HEK293T (cell line): ENCODE measurements at regions not wholly inside any gene's neighbourhood (a gene's known extent, or its start where the extent isn't known, plus 50 kb on each side); places are given as distances from the start of the nearest gene placed in this dataset.

Experiments
- CTCF ChIA-PET: fragments of 350-600 bp; formaldehyde crosslinking; extraction: SDS; loops from one replicate; lab custom pipeline; 2021; ENCODE audit warnings: antibody characterized with exemption, inconsistent platforms; lab: Yijun Ruan, JAX
- POLR2A ChIA-PET: fragments of 350-600 bp; formaldehyde crosslinking; extraction: SDS; loops from one replicate; lab custom pipeline; 2020; ENCODE audit warnings: antibody characterized with exemption, inconsistent platforms; lab: Yijun Ruan, JAX
- DNase-seq: peaks from one replicate; pipeline ENCODE4 v3.0.0; 2012; ENCODE audit warnings: mixed read lengths; ENCODE audit errors: extremely low spot score
- ARNT ChIP-seq: fragments of 450-650 bp; IDR thresholded peaks from 2 replicates; pipeline ENCODE4 v1.6.1; 2017; ENCODE audit warnings: mild to moderate bottlenecking
- BHLHE40 ChIP-seq: fragments of 450-650 bp; IDR thresholded peaks from 2 replicates; pipeline ENCODE4 v1.6.1; 2016; ENCODE audit warnings: mild to moderate bottlenecking, moderate library complexity, borderline replicate concordance
- CTBP1 ChIP-seq: fragments of 450-650 bp; IDR thresholded peaks from 2 replicates; pipeline ENCODE4 v1.6.1; 2016; ENCODE audit warnings: borderline replicate concordance
- ELF4 ChIP-seq: fragments of 450-650 bp; IDR thresholded peaks from 2 replicates; pipeline ENCODE4 v1.6.1; 2017; ENCODE audit warnings: antibody characterized with exemption
- FOXA1 ChIP-seq: fragments of 450-650 bp; IDR thresholded peaks from 2 replicates; pipeline ENCODE4 v1.6.1; 2016; ENCODE audit warnings: mild to moderate bottlenecking
- FOXK2 ChIP-seq: fragments of 450-650 bp; IDR thresholded peaks from 2 replicates; pipeline ENCODE4 v1.6.1; 2016; ENCODE audit warnings: mild to moderate bottlenecking
- FOXM1 ChIP-seq: fragments of 450-650 bp; IDR thresholded peaks from 2 replicates; pipeline ENCODE4 v1.6.1; 2017; ENCODE audit warnings: mild to moderate bottlenecking, borderline replicate concordance
- HDGF ChIP-seq: fragments of 450-650 bp; IDR thresholded peaks from 2 replicates; pipeline ENCODE4 v1.6.1; 2017; ENCODE audit warnings: antibody characterized with exemption, borderline replicate concordance
- L3MBTL2 ChIP-seq: fragments of 450-650 bp; conservative IDR thresholded peaks from 2 replicates; pipeline ENCODE4 v1.6.1; 2016; ENCODE audit warnings: mild to moderate bottlenecking
- LEF1 ChIP-seq: fragments of 450-650 bp; IDR thresholded peaks from 2 replicates; pipeline ENCODE4 v1.6.1; 2017; ENCODE audit warnings: mild to moderate bottlenecking, borderline replicate concordance
- NFRKB ChIP-seq: fragments of 450-650 bp; IDR thresholded peaks from 2 replicates; pipeline ENCODE4 v1.6.1; 2016; ENCODE audit warnings: mild to moderate bottlenecking, moderate library complexity
- PKNOX1 ChIP-seq: fragments of 450-650 bp; IDR thresholded peaks from 2 replicates; pipeline ENCODE4 v1.6.1; 2016
- SP1 ChIP-seq: fragments of 450-650 bp; IDR thresholded peaks from 2 replicates; pipeline ENCODE4 v1.6.1; 2017
- SUZ12 ChIP-seq: fragments of 450-650 bp; IDR thresholded peaks from 2 replicates; pipeline ENCODE4 v1.6.1; 2016; ENCODE audit warnings: mild to moderate bottlenecking
- TARDBP ChIP-seq: fragments of 450-650 bp; IDR thresholded peaks from 2 replicates; pipeline ENCODE4 v1.6.1; 2016
- ZNF384 ChIP-seq: fragments of 450-650 bp; IDR thresholded peaks from 2 replicates; pipeline ENCODE4 v1.6.1; 2016

DNA sequence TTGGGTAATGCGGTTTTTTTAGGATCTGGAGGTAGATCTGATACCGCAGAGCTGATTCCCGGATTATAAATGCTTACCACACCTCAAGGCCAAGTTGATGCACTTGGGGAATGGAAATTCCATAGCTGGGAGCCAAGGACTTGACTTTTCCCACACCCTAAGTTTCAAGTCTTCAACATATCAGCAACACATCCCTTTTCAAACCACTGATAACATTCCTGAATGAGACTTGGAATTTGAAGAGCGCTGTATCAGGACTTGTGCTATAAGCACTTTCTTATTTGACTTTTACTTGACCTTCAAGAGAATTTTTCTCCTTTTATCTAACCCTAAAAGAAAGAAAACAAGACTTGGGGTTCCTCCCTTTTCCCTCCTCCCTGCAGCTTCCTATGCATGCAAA, 90.6 kb upstream of the NAA20 start:
- CTCF ChIA-PET = no interaction called here
- POLR2A ChIA-PET = no interaction called here
- DNase-seq = no peak
- TF ChIP-seq TARDBP (no peak), ARNT (no peak), FOXA1 (no peak), PKNOX1 (no peak), HDGF (no peak), SUZ12 (no peak), BHLHE40 (no peak), ELF4 (no peak), LEF1 (no peak), CTBP1 (no peak), FOXK2 (no peak), FOXM1 (no peak), SP1 (no peak), ZNF384 (no peak), L3MBTL2 (no peak), NFRKB (no peak)

- CTCF ChIA-PET = no interaction called here
- POLR2A ChIA-PET = no interaction called here
- no peak for DNase-seq
- TF ChIP-seq NFRKB (no peak), FOXM1 (no peak), ARNT (no peak), CTBP1 (no peak), TARDBP (no peak), FOXK2 (no peak), ELF4 (no peak), L3MBTL2 (no peak), SP1 (no peak), ZNF384 (no peak), BHLHE40 (no peak), LEF1 (no peak)
These were observed 88.7 kb upstream of the NAA20 start for GRCh38 chr20:19928328-19929011.

- CTCF ChIA-PET = no interaction called here
- DNase-seq = no peak
- POLR2A ChIA-PET = no interaction called here
- TF ChIP-seq FOXA1 = no peak
- no peak for TF ChIP-seq L3MBTL2
These were observed 88.2 kb upstream of the NAA20 start for GRCh38 chr20:19929012-19929360.

- no peak for TF ChIP-seq LEF1
- ChIA-PET CTCF (no interaction called here), POLR2A (no interaction called here)
- DNase-seq = no peak
These were observed 87.5 kb upstream of the NAA20 start for GRCh38 chr20:19929481-19930145.

DNA sequence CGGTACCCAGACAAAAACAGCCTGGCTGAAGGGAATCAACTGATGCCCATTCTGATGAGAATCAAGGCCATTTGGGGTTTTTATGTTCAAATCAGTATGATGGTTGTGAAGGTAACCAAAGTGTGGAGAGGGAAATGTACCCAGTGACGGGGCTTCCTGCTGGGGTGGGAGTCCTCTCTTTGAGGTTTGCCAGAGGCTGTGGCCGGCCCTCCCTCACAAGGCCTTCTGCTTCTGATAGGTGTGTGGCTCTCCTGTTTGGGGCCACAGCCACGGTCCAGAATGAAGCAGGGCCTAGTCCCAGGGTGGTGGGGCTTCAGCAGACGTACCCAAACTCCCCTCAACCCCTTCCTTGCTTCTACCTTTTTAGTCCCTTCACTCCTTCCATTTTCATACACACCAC, 86.7 kb upstream of the NAA20 start:
- CTCF ChIA-PET = no interaction called here
- POLR2A ChIA-PET = no interaction called here
- TF ChIP-seq SUZ12 (no peak), NFRKB (no peak), ARNT (no peak), CTBP1 (no peak), L3MBTL2 (no peak), PKNOX1 (no peak), ZNF384 (no peak), FOXK2 (no peak), TARDBP (no peak), SP1 (no peak), HDGF (no peak), FOXM1 (no peak), ELF4 (no peak), LEF1 (no peak), FOXA1 (no peak), BHLHE40 (no peak)
- no peak for DNase-seq

- POLR2A ChIA-PET = no interaction called here
- no peak for DNase-seq
- TF ChIP-seq PKNOX1 (no peak), L3MBTL2 (no peak), ELF4 (no peak), FOXA1 (no peak), CTBP1 (no peak)
- CTCF ChIA-PET = no interaction called here
These were observed 84.9 kb upstream of the NAA20 start for GRCh38 chr20:19932170-19932667.
